Neural cell (in vitro differentiated cells): ENCODE measurements at regions not wholly inside any gene's neighbourhood (a gene's known extent, or its start where the extent isn't known, plus 50 kb on each side); places are given as distances from the start of the nearest gene placed in this dataset.

Experiments used
- H2AFZ ChIP-seq: fragments of 200-600, 300-800 bp; sonication (generic), shearing (Covaris generic); 2 replicates; pipeline ENCODE4 v1.6.0; 2014; ENCODE audit warnings: low read depth, mild to moderate bottlenecking, antibody characterized with exemption, low read length, moderate library complexity
- H3F3A ChIP-seq: fragments of 200-600 bp; shearing (Covaris generic); 2 replicates; pipeline ENCODE4 v1.6.1; 2016; ENCODE audit warnings: mild to moderate bottlenecking, moderate library complexity, mixed read lengths, antibody characterized with exemption, low read length; ENCODE audit not compliant: insufficient read depth, poor library complexity, severe bottlenecking
- H3K27ac ChIP-seq: fragments of 200-600, 300-800 bp; sonication (generic), shearing (Covaris generic); 2 replicates; pipeline ENCODE4 v1.5.1; 2014; ENCODE audit warnings: mild to moderate bottlenecking, low read length, moderate library complexity
- H3K27me3 ChIP-seq: fragments of 300-800, 200-600 bp; sonication (generic), shearing (Covaris generic); 2 replicates; pipeline ENCODE4 v1.6.0; 2014; ENCODE audit warnings: mild to moderate bottlenecking, low read depth, low read length, moderate library complexity; ENCODE audit not compliant: insufficient read depth
- H3K36me3 ChIP-seq: fragments of 300-800, 200-600 bp; sonication (generic), shearing (Covaris generic); 2 replicates; pipeline ENCODE4 v1.5.1; 2014; ENCODE audit warnings: mild to moderate bottlenecking, antibody characterized with exemption, low read length, moderate library complexity; ENCODE audit not compliant: insufficient read depth
- H3K4me2 ChIP-seq: fragments of 300-800, 200-600 bp; sonication (generic), shearing (Covaris generic); 2 replicates; pipeline ENCODE4 v1.6.0; 2014; ENCODE audit warnings: mild to moderate bottlenecking, low read length
- H3K4me3 ChIP-seq: fragments of 300-800, 200-600 bp; sonication (generic), shearing (Covaris generic); 2 replicates; pipeline ENCODE4 v1.5.1; 2014; ENCODE audit warnings: mild to moderate bottlenecking, low read length, moderate library complexity
- H3K79me2 ChIP-seq: fragments of 200-600 bp; shearing (Covaris generic); replicated peaks from 2 replicates; pipeline ENCODE4 v1.6.0; 2014; ENCODE audit warnings: mild to moderate bottlenecking, low read length, moderate library complexity; ENCODE audit not compliant: insufficient read depth
- H3K9ac ChIP-seq: fragments of 300-800, 200-600 bp; sonication (generic), shearing (Covaris generic); 2 replicates; pipeline ENCODE4 v1.6.1; 2016; ENCODE audit warnings: mild to moderate bottlenecking, low read length, mixed read lengths
- H3K9me2 ChIP-seq: fragments of 200-600 bp; shearing (Covaris generic); 2 replicates; pipeline ENCODE4 v1.6.1; 2016; ENCODE audit warnings: mild to moderate bottlenecking, low read length, mixed read lengths; ENCODE audit not compliant: insufficient read depth
- H3K9me3 ChIP-seq: fragments of 200-600, 300-800 bp; sonication (generic), shearing (Covaris generic); 2 replicates; pipeline ENCODE4 v1.6.1; 2016; ENCODE audit warnings: mild to moderate bottlenecking, mixed run types, low read length, moderate library complexity, mixed read lengths
- H4K20me1 ChIP-seq: fragments of 200-600 bp; shearing (Covaris generic); 2 replicates; pipeline ENCODE4 v1.6.1; 2016; ENCODE audit warnings: mild to moderate bottlenecking, mixed run types; ENCODE audit not compliant: insufficient read depth
- CTCF ChIP-seq: fragments of 450-650 bp; IDR thresholded peaks from 2 replicates; pipeline ENCODE4 v1.5.1; 2014; ENCODE audit warnings: antibody characterized with exemption, mild to moderate bottlenecking, moderate library complexity; ENCODE audit not compliant: poor library complexity, severe bottlenecking
- EP300 ChIP-seq: fragments of 450-650 bp; conservative IDR thresholded peaks from 2 replicates; pipeline ENCODE4 v1.6.1; 2014; ENCODE audit warnings: antibody characterized with exemption, mild to moderate bottlenecking, moderate library complexity; ENCODE audit not compliant: poor library complexity, severe bottlenecking
- EZH2 ChIP-seq: fragments of 200-600, 300-800 bp; shearing (Covaris generic), sonication (generic); IDR thresholded peaks from 2 replicates; pipeline ENCODE4 v1.6.1; 2014; ENCODE audit warnings: antibody characterized with exemption, low read length, borderline replicate concordance, mild to moderate bottlenecking; ENCODE audit not compliant: insufficient read depth, poor library complexity, severe bottlenecking
- MXI1 ChIP-seq: fragments of 450-650 bp; conservative IDR thresholded peaks from 2 replicates; pipeline ENCODE4 v1.6.1; 2014; ENCODE audit warnings: antibody characterized with exemption, mild to moderate bottlenecking; ENCODE audit not compliant: poor library complexity, severe bottlenecking
- POLR2AphosphoS5 ChIP-seq: IDR thresholded peaks from 2 replicates; pipeline ENCODE4 v1.6.1; 2012
- RAD21 ChIP-seq: fragments of 450-650 bp; conservative IDR thresholded peaks from 2 replicates; pipeline ENCODE4 v1.6.1; 2014; ENCODE audit warnings: antibody characterized with exemption, mild to moderate bottlenecking, moderate library complexity
- REST ChIP-seq: IDR thresholded peaks from 2 replicates; pipeline ENCODE4 v1.6.1; 2012; ENCODE audit warnings: borderline replicate concordance
- SMC3 ChIP-seq: fragments of 450-650 bp; conservative IDR thresholded peaks from 2 replicates; pipeline ENCODE4 v1.6.1; 2014; ENCODE audit warnings: antibody characterized with exemption, mild to moderate bottlenecking, moderate library complexity; ENCODE audit not compliant: poor library complexity
- TAF1 ChIP-seq: IDR thresholded peaks from 2 replicates; pipeline ENCODE4 v1.6.1; 2012; ENCODE audit warnings: low read depth

- no peaks in the 10 kb centered on the region for H3K36me3 ChIP-seq
- H3K79me2 ChIP-seq, result no peaks in the 10 kb centered on the region
- no peak overlapping the region for H3K4me3 ChIP-seq
- no peaks in the 10 kb centered on the region for H3K9me3 ChIP-seq
- H3K27me3 ChIP-seq, result no peaks in the 10 kb centered on the region
- no peak overlapping the region for H3K27ac ChIP-seq
- H3K4me2 ChIP-seq, result no peak overlapping the region
- H4K20me1 ChIP-seq, result no peaks in the 10 kb centered on the region
- H2AFZ ChIP-seq, result no peak overlapping the region
- no peak for TF ChIP-seq EP300
- TF ChIP-seq POLR2AphosphoS5, result no peak
- no peak for TF ChIP-seq EZH2
- no peak for TF ChIP-seq SMC3
- TF ChIP-seq TAF1, result no peak
- no peaks in the 10 kb centered on the region for H3F3A ChIP-seq
- H3K9ac ChIP-seq, result no peak overlapping the region
- H3K9me2 ChIP-seq, result no peaks in the 10 kb centered on the region
Observed at GRCh38 chr6:71392276-71392675, 103.7 kb downstream of the OGFRL1 start.

- no peaks in the 10 kb centered on the region for H3K9me3 ChIP-seq
- no peaks in the 10 kb centered on the region for H3K36me3 ChIP-seq
- no peak overlapping the region for H3K4me2 ChIP-seq
- H3K4me3 ChIP-seq, result no peak overlapping the region
- no peaks in the 10 kb centered on the region for H4K20me1 ChIP-seq
- no peak for TF ChIP-seq EZH2
- no peak for TF ChIP-seq POLR2AphosphoS5
- TF ChIP-seq TAF1, result no peak
- TF ChIP-seq REST, result no peak
- no peak for TF ChIP-seq RAD21
- H3K9ac ChIP-seq, result no peak overlapping the region
- no peaks in the 10 kb centered on the region for H3K79me2 ChIP-seq
- H3K27ac ChIP-seq, result no peak overlapping the region
- H3F3A ChIP-seq, result no peaks in the 10 kb centered on the region
- H3K27me3 ChIP-seq, result no peaks in the 10 kb centered on the region
- H3K9me2 ChIP-seq, result no peaks in the 10 kb centered on the region
- H2AFZ ChIP-seq, result no peak overlapping the region
Observed at GRCh38 chr6:71393471-71393870, 104.9 kb downstream of the OGFRL1 start.

- no peaks in the 10 kb centered on the region for H3K27me3 ChIP-seq
- H3K4me3 ChIP-seq, result no peak overlapping the region
- H4K20me1 ChIP-seq, result no peaks in the 10 kb centered on the region
- no peak overlapping the region for H3K4me2 ChIP-seq
- no peaks in the 10 kb centered on the region for H3F3A ChIP-seq
- no peak overlapping the region for H3K27ac ChIP-seq
- H3K9ac ChIP-seq, result no peak overlapping the region
- H3K9me3 ChIP-seq, result no peaks in the 10 kb centered on the region
- H2AFZ ChIP-seq, result no peak overlapping the region
- no peaks in the 10 kb centered on the region for H3K36me3 ChIP-seq
- no peaks in the 10 kb centered on the region for H3K79me2 ChIP-seq
- no peaks in the 10 kb centered on the region for H3K9me2 ChIP-seq
- TF ChIP-seq EZH2 (no peak), MXI1 (no peak), CTCF (no peak), EP300 (no peak), RAD21 (no peak)
Observed at GRCh38 chr6:71393981-71394432, 105.4 kb downstream of the OGFRL1 start.
